GM12875 (cell line): ENCODE measurements at regions not wholly inside any gene's neighbourhood (a gene's known extent, or its start where the extent isn't known, plus 50 kb on each side); places are given as distances from the start of the nearest gene placed in this dataset.

Source experiments
- H3K4me3 ChIP-seq: one replicate; pipeline ENCODE4 v1.5.1; 2011; ENCODE audit warnings: low read depth, low read length, control low read depth
- CTCF ChIP-seq: IDR thresholded peaks from 2 replicates; pipeline ENCODE4 v1.5.1; 2011; ENCODE audit warnings: low read depth, mild to moderate bottlenecking, control low read depth, inconsistent platforms, low read length, moderate library complexity, borderline replicate concordance; ENCODE audit not compliant: insufficient read depth

- H3K4me3 ChIP-seq: peak overlapping the region; percentile 79
- TF ChIP-seq CTCF: no peak
Measured at GRCh38 chr5:8457187-8458037, 588.5 kb downstream of the MTRR start.

GRCh38 chr5:8458038-8458383 lies 589.1 kb downstream of the MTRR start:
- no peak for TF ChIP-seq CTCF
- H3K4me3 ChIP-seq: peak overlapping the region; percentile 79

- no peak for TF ChIP-seq CTCF
- H3K4me3 ChIP-seq: no peak overlapping the region
Measured at GRCh38 chr5:8461543-8461942, 592.6 kb downstream of the MTRR start.

GRCh38 chr5:8462565-8462964 lies 593.6 kb downstream of the MTRR start:
- H3K4me3 ChIP-seq: no peak overlapping the region
- TF ChIP-seq CTCF: no peak

- no peak overlapping the region for H3K4me3 ChIP-seq
- TF ChIP-seq CTCF: no peak
Measured at GRCh38 chr5:8470489-8470888, 601.5 kb downstream of the MTRR start.

- TF ChIP-seq CTCF: no peak
- no peak overlapping the region for H3K4me3 ChIP-seq
Measured at GRCh38 chr5:8471581-8471980, 602.6 kb downstream of the MTRR start.

- no peak overlapping the region for H3K4me3 ChIP-seq
- TF ChIP-seq CTCF: no peak
Measured at GRCh38 chr5:8473016-8473415, 604.1 kb downstream of the MTRR start.
